ENCODE measurements at regions not wholly inside any gene's neighbourhood (a gene's known extent, or its start where the extent isn't known, plus 50 kb on each side); places are given as distances from the start of the nearest gene placed in this dataset.

- TF ChIP-seq TAF1 (IDR thresholded peaks at IDR 0.05; ENCODE audit: low read depth), result no peak
- TF ChIP-seq MAX (IDR thresholded peaks at IDR 0.05), result no peak
- no peak for TF ChIP-seq YY1 (IDR thresholded peaks at IDR 0.05; ENCODE audit: low read depth)
- TF ChIP-seq REST (IDR thresholded peaks at IDR 0.05; ENCODE audit: low read depth), result no peak
- no peak for TF ChIP-seq FOXM1 (IDR thresholded peaks at IDR 0.05; ENCODE audit: borderline replicate concordance, low read depth)
- TF ChIP-seq CEBPB (IDR thresholded peaks at IDR 0.05), result no peak
- no peak for TF ChIP-seq USF1 (IDR thresholded peaks at IDR 0.05)
- no peak for TF ChIP-seq EGR1 (IDR thresholded peaks at IDR 0.05)
- TF ChIP-seq EP300 (IDR thresholded peaks at IDR 0.05; ENCODE audit: borderline replicate concordance), result no peak
- TF ChIP-seq TCF12 (IDR thresholded peaks at IDR 0.05; ENCODE audit: low read depth), result no peak
- TF ChIP-seq TEAD4 (IDR thresholded peaks at IDR 0.05), result no peak
- TF ChIP-seq RAD21 (IDR thresholded peaks at IDR 0.05; ENCODE audit: low read depth), result no peak
- no peak for TF ChIP-seq CREB1 (IDR thresholded peaks at IDR 0.05; ENCODE audit: low read depth)
Observed at GRCh38 chr20:53699085-53699674, 105.5 kb upstream of the ZNF217 start.

All from Ishikawa (cell line).